Erythroblast (primary cell): ENCODE measurements at regions not wholly inside any gene's neighbourhood (a gene's known extent, or its start where the extent isn't known, plus 50 kb on each side); places are given as distances from the start of the nearest gene placed in this dataset.

Source experiments
- DNase-seq, 2 experiments: peaks; one replicate each; lab custom pipeline; 2025; lab: John Stamatoyannopoulos, UW
- GATA1 ChIP-seq: IDR thresholded peaks from 2 replicates; pipeline ENCODE4 v1.6.1; 2011; ENCODE audit warnings: low read depth, mild to moderate bottlenecking, control low read depth, low read length, moderate library complexity
- POLR2A ChIP-seq: IDR thresholded peaks from 2 replicates; pipeline ENCODE4 v1.6.1; 2011; ENCODE audit warnings: mild to moderate bottlenecking, low read length

- TF ChIP-seq POLR2A (no peak), GATA1 (no peak)
- DNase-seq, result no peak
These were observed 437.8 kb downstream of the ARHGEF28 start for GRCh38 chr5:74063821-74064220.

DNA sequence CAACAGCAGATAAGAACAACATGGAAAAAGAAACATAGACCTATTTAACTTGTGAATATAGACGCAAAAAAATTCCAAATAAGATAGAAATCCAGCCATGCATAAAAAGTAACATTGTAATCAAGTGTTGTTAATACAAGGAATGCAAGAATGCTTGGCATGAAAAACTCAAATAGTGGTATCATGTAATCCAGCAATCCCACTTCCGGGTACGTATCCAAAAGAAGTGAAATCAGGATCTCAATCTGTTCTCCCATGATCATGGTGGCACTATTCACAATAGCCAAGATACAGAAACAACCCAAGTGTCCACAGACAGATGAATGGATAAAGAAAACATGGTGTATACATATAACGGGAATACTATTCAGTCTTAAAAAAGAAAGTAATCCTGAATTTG lies 437.4 kb downstream of the ARHGEF28 start:
- no peak for DNase-seq
- TF ChIP-seq GATA1 (no peak), POLR2A (no peak)

GRCh38 chr5:74061292-74061691 lies 435.3 kb downstream of the ARHGEF28 start:
- DNase-seq, result no peak
- no peak for TF ChIP-seq POLR2A
- no peak for TF ChIP-seq GATA1

DNA sequence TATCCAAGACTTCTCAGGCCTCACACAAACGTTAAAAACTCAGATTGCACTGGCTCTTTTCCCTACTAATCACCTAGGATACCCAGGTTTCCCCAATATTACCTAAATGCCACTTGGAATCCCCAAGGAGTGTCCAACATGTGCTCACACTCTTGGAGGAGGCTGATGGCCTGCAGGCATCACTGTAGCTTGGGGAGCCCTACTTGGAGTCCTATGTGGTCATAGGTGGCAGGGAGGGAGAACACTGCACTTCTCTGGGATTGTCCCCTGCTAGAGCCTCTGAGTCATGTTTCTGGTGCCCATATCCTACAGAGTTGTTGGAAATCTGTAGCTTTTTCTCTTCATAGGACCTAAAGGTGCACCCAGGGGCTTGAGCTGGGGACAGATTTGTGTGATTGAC lies 433.7 kb downstream of the ARHGEF28 start:
- TF ChIP-seq POLR2A (no peak), GATA1 (no peak)
- no peak for DNase-seq

DNA sequence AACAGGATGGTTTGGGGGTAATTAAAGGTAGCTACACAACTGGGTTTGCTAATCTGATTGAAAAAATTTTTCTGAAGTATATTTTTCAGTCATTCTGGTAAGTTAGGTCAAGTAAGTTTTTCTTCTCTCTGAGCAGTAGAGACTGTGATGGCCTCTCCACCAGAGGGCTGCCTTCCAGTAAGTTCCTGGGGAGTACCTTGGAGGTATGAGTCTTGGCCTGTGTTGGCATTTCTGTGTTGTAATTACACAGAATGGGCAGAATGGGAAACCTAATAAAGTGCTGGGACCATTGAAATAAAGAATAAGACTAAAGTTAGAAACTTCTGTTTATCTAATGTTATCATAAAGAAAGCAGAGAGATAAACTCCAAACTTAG lies 430.8 kb downstream of the ARHGEF28 start:
- no peak for DNase-seq
- no peak for TF ChIP-seq POLR2A
- no peak for TF ChIP-seq GATA1

DNA sequence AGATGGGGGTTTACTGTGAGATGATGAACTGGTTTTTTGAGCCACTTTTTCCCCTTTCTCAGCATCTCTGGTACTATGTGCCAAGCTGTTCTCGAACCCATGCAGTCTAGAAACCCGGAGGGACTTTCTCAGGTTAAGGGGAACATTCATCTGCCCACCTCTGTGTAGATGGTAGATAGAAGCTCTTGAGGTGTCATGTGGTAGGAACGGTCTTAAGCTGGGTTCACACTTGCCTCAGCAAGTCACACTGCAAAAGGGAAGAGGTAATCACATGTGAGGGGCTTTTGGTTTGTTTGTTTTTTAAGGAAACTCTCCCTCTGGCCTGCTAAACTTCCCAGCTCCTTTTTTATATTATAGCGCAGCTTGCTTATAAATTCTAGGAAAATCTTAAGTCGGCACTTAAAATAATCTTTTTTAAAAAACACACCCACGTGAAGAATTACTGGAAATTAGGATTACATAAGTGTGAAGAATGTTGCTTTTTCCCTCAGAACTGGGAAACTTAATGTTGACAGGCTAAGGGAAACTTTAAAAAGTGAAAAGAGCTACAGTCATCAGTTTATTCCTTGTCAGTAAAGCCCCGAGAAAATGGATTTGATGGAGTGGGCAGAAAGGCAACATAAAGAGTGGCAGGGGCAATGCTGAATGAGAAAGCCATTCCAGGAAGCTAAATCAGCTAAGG lies 430.3 kb downstream of the ARHGEF28 start:
- DNase-seq, result no peak
- TF ChIP-seq POLR2A (no peak), GATA1 (no peak)

GRCh38 chr5:74055486-74056106 lies 429.6 kb downstream of the ARHGEF28 start:
- TF ChIP-seq POLR2A (no peak), GATA1 (no peak)
- DNase-seq, result no peak

DNA sequence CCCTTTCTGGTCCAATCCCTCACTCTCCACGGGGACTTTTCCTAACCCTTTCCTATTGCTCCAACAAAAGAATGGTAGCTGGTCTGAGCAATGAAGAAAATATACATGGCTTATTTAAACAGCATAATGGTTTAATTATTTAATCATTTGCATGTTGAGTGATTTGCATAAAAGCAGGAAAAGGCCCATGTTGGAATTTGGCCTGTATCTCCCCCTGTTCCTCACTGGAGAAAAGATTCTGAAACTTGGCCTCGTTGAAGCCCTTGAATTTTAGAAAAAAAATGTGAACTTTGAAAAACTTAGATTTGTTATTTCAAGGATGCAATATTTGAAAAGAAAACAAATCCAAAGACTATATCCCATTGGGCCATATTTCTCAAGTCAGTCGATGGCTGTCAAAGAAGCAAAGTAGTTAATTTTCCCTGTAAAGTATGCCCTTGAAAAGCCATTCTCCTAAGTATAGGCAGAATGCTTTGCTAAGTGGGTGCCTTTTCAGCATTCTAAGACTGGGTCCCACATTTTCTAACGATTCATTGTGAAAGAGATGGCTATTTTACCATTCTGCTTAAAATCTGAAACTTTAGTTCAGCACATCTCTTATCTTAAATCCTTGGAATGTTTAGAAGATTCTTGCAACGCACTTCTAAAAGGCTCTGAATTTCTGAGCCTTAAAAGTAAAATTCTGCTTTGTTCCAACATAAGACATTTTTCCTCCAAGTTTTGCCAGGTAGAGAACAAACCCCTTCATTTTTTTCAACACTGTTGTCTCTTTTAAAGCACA lies 428.8 kb downstream of the ARHGEF28 start:
- DNase-seq, result no peak
- TF ChIP-seq POLR2A, result no peak
- no peak for TF ChIP-seq GATA1

- TF ChIP-seq GATA1, result no peak
- no peak for TF ChIP-seq POLR2A
- DNase-seq, result no peak
These were observed 428.1 kb downstream of the ARHGEF28 start for GRCh38 chr5:74054139-74054538.

GRCh38 chr5:74052441-74053221 lies 426.6 kb downstream of the ARHGEF28 start:
- DNase-seq, result no peak
- TF ChIP-seq POLR2A, result no peak
- no peak for TF ChIP-seq GATA1

DNA sequence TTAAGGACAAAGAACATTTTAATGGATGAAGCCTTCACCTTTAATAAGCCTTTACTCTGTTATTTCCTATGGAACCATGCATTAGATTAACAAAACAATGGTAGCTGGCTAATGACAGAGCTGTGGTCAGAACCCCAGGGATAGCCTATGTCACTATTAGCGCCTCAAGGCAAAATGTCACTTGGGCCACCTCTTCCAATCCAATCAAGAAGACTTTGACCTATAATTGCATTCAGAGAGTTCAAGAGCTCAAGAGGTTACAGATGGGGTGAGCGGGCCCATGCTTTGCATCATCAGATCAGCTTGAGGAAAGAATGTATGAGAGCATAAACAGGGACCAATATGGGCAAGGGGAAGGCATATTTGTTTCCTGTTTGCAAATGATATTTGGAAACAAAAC lies 425.1 kb downstream of the ARHGEF28 start:
- TF ChIP-seq GATA1 (no peak), POLR2A (no peak)
- no peak for DNase-seq

GRCh38 chr5:74044936-74045335 lies 418.9 kb downstream of the ARHGEF28 start:
- DNase-seq, result no peak

DNA sequence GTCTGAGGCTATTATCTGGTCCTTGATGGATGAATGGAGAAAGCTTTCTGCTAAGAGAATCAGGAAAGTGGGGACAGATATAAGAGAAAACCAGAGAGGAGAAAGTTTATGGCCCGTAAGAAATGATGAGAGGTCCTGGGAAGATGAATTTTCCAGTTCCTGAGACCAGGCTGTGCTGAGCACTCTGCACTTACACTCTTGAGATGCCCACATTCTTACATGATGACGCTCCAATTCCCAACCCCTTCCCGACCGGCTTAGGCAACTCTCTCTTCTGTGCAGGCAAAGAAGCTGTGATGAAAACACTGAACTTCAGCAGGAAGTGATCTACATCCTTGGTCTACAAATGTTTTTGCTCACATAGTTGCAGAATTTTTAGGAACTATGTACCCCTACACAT lies 417.0 kb downstream of the ARHGEF28 start:
- no peak for DNase-seq
- TF ChIP-seq POLR2A, result no peak
- no peak for TF ChIP-seq GATA1

More at GRCh38 chr5:74044936-74045335, 418.9 kb downstream of the ARHGEF28 start:
- TF ChIP-seq GATA1 (no peak), POLR2A (no peak)
